ENCODE measurements at regions not wholly inside any gene's neighbourhood (a gene's known extent, or its start where the extent isn't known, plus 50 kb on each side); places are given as distances from the start of the nearest gene placed in this dataset.
"Not testable (repeated sequence)": the region's sequence is repeated elsewhere in the genome, so short reads cannot be mapped to it uniquely, and the experiment has no call there.

GRCh38 chr5:163789870-163790269, 284.5 kb downstream of the MAT2B start:
- no peak for DNase-seq

- no peak for DNase-seq
Observed at GRCh38 chr5:163790497-163790896, 285.1 kb downstream of the MAT2B start.

- no peak for DNase-seq
Observed at GRCh38 chr5:163794993-163795392, 289.6 kb downstream of the MAT2B start.

- DNase-seq, result no peak
Observed at GRCh38 chr5:163807781-163808180, 302.4 kb downstream of the MAT2B start.

- no peak for DNase-seq
Observed at GRCh38 chr5:163809473-163809872, 304.1 kb downstream of the MAT2B start.

GRCh38 chr5:163813900-163814299, 308.5 kb downstream of the MAT2B start:
- DNase-seq, result no peak

- no peak for DNase-seq
Observed at GRCh38 chr5:163815240-163815791, 309.9 kb downstream of the MAT2B start.

- DNase-seq, result no peak
Observed at GRCh38 chr5:163821142-163821541, 315.7 kb downstream of the MAT2B start.

GRCh38 chr5:163822548-163822947, 317.1 kb downstream of the MAT2B start:
- DNase-seq, result no peak

GRCh38 chr5:163825661-163826060, 320.2 kb downstream of the MAT2B start:
- no peak for DNase-seq

- no peak for DNase-seq
Observed at GRCh38 chr5:163826201-163826600, 320.8 kb downstream of the MAT2B start.

GRCh38 chr5:163832155-163832554, 326.7 kb downstream of the MAT2B start:
- no peak for DNase-seq

GRCh38 chr5:163838738-163839137, 333.3 kb downstream of the MAT2B start:
- DNase-seq, result no peak

- no peak for DNase-seq
Observed at GRCh38 chr5:163846512-163846911, 341.1 kb downstream of the MAT2B start.

- no peak for DNase-seq
Observed at GRCh38 chr5:163855754-163856153, 350.3 kb downstream of the MAT2B start.

GRCh38 chr5:163861670-163862069, 356.3 kb downstream of the MAT2B start:
- no peak for DNase-seq

- no peak for DNase-seq
Observed at GRCh38 chr5:163867324-163867723, 361.9 kb downstream of the MAT2B start.

- no peak for DNase-seq
Observed at GRCh38 chr5:163867738-163868137, 362.3 kb downstream of the MAT2B start.

GRCh38 chr5:163869581-163869980, 364.2 kb downstream of the MAT2B start:
- no peak for DNase-seq

GRCh38 chr5:163870441-163870840, 365.0 kb downstream of the MAT2B start:
- no peak for DNase-seq

- DNase-seq, result no peak
Observed at GRCh38 chr5:163874431-163874830, 369.0 kb downstream of the MAT2B start.

GRCh38 chr5:163874912-163875311, 369.5 kb downstream of the MAT2B start:
- not testable (repeated sequence) for DNase-seq

- no peak for DNase-seq
Observed at GRCh38 chr5:163877865-163878264, 372.4 kb downstream of the MAT2B start.

GRCh38 chr5:163878490-163878889, 373.1 kb downstream of the MAT2B start:
- no peak for DNase-seq

GRCh38 chr5:163880302-163880701, 374.9 kb downstream of the MAT2B start:
- DNase-seq, result no peak
